Skeletal muscle cell (primary cell): ENCODE measurements at regions not wholly inside any gene's neighbourhood (a gene's known extent, or its start where the extent isn't known, plus 50 kb on each side); places are given as distances from the start of the nearest gene placed in this dataset.
"Not testable (repeated sequence)": the region's sequence is repeated elsewhere in the genome, so short reads cannot be mapped to it uniquely, and the experiment has no call there.

ENCODE experiments used
- DNase-seq: peaks from one replicate; pipeline ENCODE4 v3.0.0-alpha.2; 2010; ENCODE audit warnings: low read depth
- H3K4me3 ChIP-seq: 2 replicates; pipeline ENCODE4 v1.5.1; 2011; ENCODE audit warnings: low read depth, mild to moderate bottlenecking, control low read depth, low read length, moderate library complexity

- no peak for DNase-seq
- H3K4me3 ChIP-seq, result no peak overlapping the region
Measured at GRCh38 chr4:158055668-158056067, 117.2 kb downstream of the GASK1B start.

GRCh38 chr4:158053801-158054200, 119.0 kb downstream of the GASK1B start:
- no peak overlapping the region for H3K4me3 ChIP-seq
- no peak for DNase-seq

GRCh38 chr4:158053086-158053485, 119.7 kb downstream of the GASK1B start:
- no peak for DNase-seq
- H3K4me3 ChIP-seq, result no peak overlapping the region

GRCh38 chr4:158051401-158052235, 121.2 kb downstream of the GASK1B start:
- H3K4me3 ChIP-seq, result no peak overlapping the region
- DNase-seq, result peak; percentile 97

GRCh38 chr4:158050942-158051341, 121.9 kb downstream of the GASK1B start:
- no peak overlapping the region for H3K4me3 ChIP-seq
- DNase-seq, result no peak

- H3K4me3 ChIP-seq, result no peak overlapping the region
- no peak for DNase-seq
Measured at GRCh38 chr4:158046345-158046744, 126.5 kb downstream of the GASK1B start.

GRCh38 chr4:158043971-158044618, 128.7 kb downstream of the GASK1B start:
- H3K4me3 ChIP-seq, result no peak overlapping the region
- no peak for DNase-seq

- no peak for DNase-seq
- H3K4me3 ChIP-seq, result no peak overlapping the region
Measured at GRCh38 chr4:158042591-158043030, 130.2 kb downstream of the GASK1B start.

GRCh38 chr4:158038718-158039117, 134.1 kb downstream of the GASK1B start:
- H3K4me3 ChIP-seq, result no peak overlapping the region
- DNase-seq, result no peak

- DNase-seq, result no peak
- H3K4me3 ChIP-seq, result no peak overlapping the region
Measured at GRCh38 chr4:158036998-158037397, 135.8 kb downstream of the GASK1B start.

GRCh38 chr4:158035662-158036195, 137.1 kb downstream of the GASK1B start:
- no peak for DNase-seq
- H3K4me3 ChIP-seq, result no peak overlapping the region

- H3K4me3 ChIP-seq, result no peak overlapping the region
- no peak for DNase-seq
Measured at GRCh38 chr4:158033416-158034120, 139.3 kb downstream of the GASK1B start.

- no peak overlapping the region for H3K4me3 ChIP-seq
- no peak for DNase-seq
Measured at GRCh38 chr4:158032733-158033415, 140.0 kb downstream of the GASK1B start.

- DNase-seq, H3K4me3 ChIP-seq: not testable (repeated sequence)
Measured at GRCh38 chr4:158028381-158028780, 144.4 kb downstream of the GASK1B start.

GRCh38 chr4:158025131-158025530, 147.7 kb downstream of the GASK1B start:
- no peak for DNase-seq
- no peak overlapping the region for H3K4me3 ChIP-seq

- H3K4me3 ChIP-seq, result no peak overlapping the region
- peak; percentile 82 for DNase-seq
Measured at GRCh38 chr4:158020734-158021346, 152.0 kb downstream of the GASK1B start.

- no peak overlapping the region for H3K4me3 ChIP-seq
- peak; percentile 87 for DNase-seq
Measured at GRCh38 chr4:158020176-158020575, 152.6 kb downstream of the GASK1B start.

GRCh38 chr4:158018831-158019230, 154.0 kb downstream of the GASK1B start:
- DNase-seq, result no peak
- no peak overlapping the region for H3K4me3 ChIP-seq

- H3K4me3 ChIP-seq, result no peak overlapping the region
Measured at GRCh38 chr4:158018221-158018830, 154.5 kb downstream of the GASK1B start.

More at GRCh38 chr4:158018221-158018830, 154.5 kb downstream of the GASK1B start:
- DNase-seq, result no peak
